HCT116 (cell line): ENCODE measurements at regions not wholly inside any gene's neighbourhood (a gene's known extent, or its start where the extent isn't known, plus 50 kb on each side); places are given as distances from the start of the nearest gene placed in this dataset.

Experiments used
- ATAC-seq: fragments of 200-7000 bp; cut with Tn5 transposase; 2 replicates; pipeline ENCODE4 v1.9.1; 2020; ENCODE audit warnings: mild to moderate bottlenecking, moderate library complexity
- BruUV-seq: library from RNA; stranded (reverse); fragments of 400-500 nt; replicated peaks from 2 replicates; lab custom pipeline; 2021; lab: Mats Ljungman, UMichigan
- CTCF ChIA-PET: fragments of 300-600 bp; sonication (Branson Sonifier 250); formaldehyde crosslinking; loops from one replicate; lab custom pipeline; 2021; ENCODE audit warnings: antibody characterized with exemption; lab: Charles Lee
- POLR2A ChIA-PET: fragments of 300-600, 350-600 bp; sonication (Branson Sonifier 250); formaldehyde crosslinking; loops from one replicate; lab custom pipeline; 2021; ENCODE audit warnings: antibody characterized with exemption; lab: Charles Lee
- RAD21 ChIA-PET, 2 experiments: fragments of 300-600 bp; sonication (Branson Sonifier 250); formaldehyde crosslinking; loops; one replicate each; lab custom pipeline; 2023; ENCODE audit warnings: low total read pairs in 2 of 2; ENCODE audit not compliant: uncharacterized antibody in 2 of 2, unreplicated experiment in 2 of 2, low non-redundant PET in 1 of 2; lab: Charles Lee
- DNase-seq: peaks from one replicate; pipeline ENCODE4 v3.0.0-alpha.2; 2010; ENCODE audit warnings: low read depth, low spot score
- H2AFZ ChIP-seq: fragments of 200-600 bp; shearing (Covaris generic), sonication (generic); 2 replicates; pipeline ENCODE4 v1.6.1; 2017; ENCODE audit warnings: low read depth, mixed run types, mixed read lengths, antibody characterized with exemption, low read length; ENCODE audit not compliant: poor library complexity, severe bottlenecking
- H3K27ac ChIP-seq: 2 replicates; pipeline ENCODE4 v1.5.1; 2012; ENCODE audit warnings: low read depth, low read length
- H3K27me3 ChIP-seq: fragments of 200-600 bp; sonication (generic); 2 replicates; pipeline ENCODE4 v1.6.1; 2016; ENCODE audit warnings: mixed run types, low read length, mixed read lengths; ENCODE audit not compliant: insufficient read depth
- H3K36me3 ChIP-seq, 2 experiments: fragments of 200-500 bp in 1 of 2; fragments of 200-600 bp in 1 of 2; sonication (Bioruptor generic) in 1 of 2; sonication (generic) in 1 of 2; 2 replicates each; pipeline versions ENCODE4 v1.5.1 to v1.6.1; 2014 to 2016; ENCODE audit warnings: low read length in 2 of 2, inconsistent platforms in 1 of 2, mixed read lengths in 1 of 2, mixed run types in 1 of 2; ENCODE audit not compliant: insufficient read depth in 2 of 2, control insufficient read depth in 1 of 2
- H3K4me1 ChIP-seq, 2 experiments: fragments of 200-600 bp in 1 of 2; sonication (generic) in 1 of 2; 2 replicates each; pipeline versions ENCODE4 v1.5.1 to v1.6.1; 2012 to 2017; ENCODE audit warnings: low read length in 2 of 2, inconsistent platforms in 1 of 2, mild to moderate bottlenecking in 1 of 2, mixed read lengths in 1 of 2, mixed run types in 1 of 2, moderate library complexity in 1 of 2; ENCODE audit not compliant: insufficient read depth in 2 of 2, control insufficient read depth in 1 of 2
- H3K4me2 ChIP-seq: fragments of 200-600 bp; sonication (generic); 2 replicates; pipeline ENCODE4 v1.6.1; 2017; ENCODE audit warnings: mixed run types, low read length, mixed read lengths
- H3K4me3 ChIP-seq, 2 experiments: fragments of 200-600 bp in 1 of 2; sonication (generic) in 1 of 2; replicated peaks in 1 of 2; 2 replicates each; pipeline ENCODE4 v1.5.1; 2011 to 2016; ENCODE audit warnings: low read length in 2 of 2, control low read depth in 1 of 2, low read depth in 1 of 2, mild to moderate bottlenecking in 1 of 2, mixed read lengths in 1 of 2, mixed run types in 1 of 2
- H3K79me2 ChIP-seq: fragments of 200-600 bp; sonication (generic); 2 replicates; pipeline ENCODE4 v1.6.1; 2017; ENCODE audit warnings: mild to moderate bottlenecking, mixed run types, low read length, moderate library complexity, mixed read lengths; ENCODE audit not compliant: insufficient read depth
- H3K9ac ChIP-seq: fragments of 200-600 bp; sonication (generic); 2 replicates; pipeline ENCODE4 v1.6.1; 2016; ENCODE audit warnings: low read length, mixed read lengths
- H3K9me2 ChIP-seq: fragments of 200-600 bp; sonication (generic), shearing (Covaris generic); 2 replicates; pipeline ENCODE4 v1.6.1; 2017; ENCODE audit warnings: mixed run types, mild to moderate bottlenecking, moderate library complexity; ENCODE audit not compliant: insufficient read depth
- H3K9me3 ChIP-seq, 2 experiments: fragments of 200-500 bp in 1 of 2; fragments of 200-600 bp in 1 of 2; sonication (Bioruptor generic) in 1 of 2; sonication (generic) in 1 of 2; 2 replicates each; pipeline ENCODE4 v1.6.1; 2014 to 2017; ENCODE audit warnings: low read length in 2 of 2, mixed read lengths in 2 of 2, inconsistent platforms in 1 of 2, low read depth in 1 of 2, mild to moderate bottlenecking in 1 of 2, mixed run types in 1 of 2, moderate library complexity in 1 of 2; ENCODE audit not compliant: control insufficient read depth in 1 of 2, insufficient read depth in 1 of 2
- H4K20me1 ChIP-seq: fragments of 200-600 bp; sonication (generic), shearing (Covaris generic); 2 replicates; pipeline ENCODE4 v1.6.1; 2017; ENCODE audit warnings: mixed run types, mild to moderate bottlenecking, moderate library complexity; ENCODE audit not compliant: insufficient read depth
- CBX3 ChIP-seq: IDR thresholded peaks from 2 replicates; pipeline ENCODE4 v1.6.1; 2012; ENCODE audit warnings: low read depth
- EGR1 ChIP-seq: IDR thresholded peaks from 2 replicates; pipeline ENCODE4 v1.6.1; 2012; ENCODE audit warnings: low read depth
- POLR2A ChIP-seq: IDR thresholded peaks from 2 replicates; pipeline ENCODE4 v1.7.0; 2011; ENCODE audit warnings: borderline replicate concordance; ENCODE audit not compliant: insufficient read depth, insufficient read length; ENCODE audit errors: extremely low read depth
- POLR2AphosphoS5 ChIP-seq: IDR thresholded peaks from 2 replicates; pipeline ENCODE4 v1.6.1; 2011; ENCODE audit warnings: mild to moderate bottlenecking, low read depth, low read length, moderate library complexity
- RAD21 ChIP-seq: IDR thresholded peaks from 2 replicates; pipeline ENCODE4 v1.6.1; 2012; ENCODE audit warnings: low read depth, mild to moderate bottlenecking
- SIN3A ChIP-seq: IDR thresholded peaks from 2 replicates; pipeline ENCODE4 v1.6.1; 2012; ENCODE audit warnings: low read depth
- SRF ChIP-seq: IDR thresholded peaks from 2 replicates; pipeline ENCODE4 v1.6.1; 2012; ENCODE audit warnings: low read depth
- YY1 ChIP-seq: IDR thresholded peaks from 2 replicates; pipeline ENCODE4 v1.6.1; 2011; ENCODE audit warnings: low read length, low read depth, moderate library complexity, mild to moderate bottlenecking; ENCODE audit not compliant: insufficient replicate concordance; ENCODE audit errors: extremely low read depth
- intact Hi-C: fragments of 100-400 bp; cut with micrococcal nuclease; formaldehyde crosslinking; loops from 2 replicates; pipeline ENCODE4 v1.10.0; 2022
- TF ChIP-seq, protein P1 (sequence below): IDR thresholded peaks from 2 replicates; pipeline ENCODE4 v1.6.1; 2012

DNA sequence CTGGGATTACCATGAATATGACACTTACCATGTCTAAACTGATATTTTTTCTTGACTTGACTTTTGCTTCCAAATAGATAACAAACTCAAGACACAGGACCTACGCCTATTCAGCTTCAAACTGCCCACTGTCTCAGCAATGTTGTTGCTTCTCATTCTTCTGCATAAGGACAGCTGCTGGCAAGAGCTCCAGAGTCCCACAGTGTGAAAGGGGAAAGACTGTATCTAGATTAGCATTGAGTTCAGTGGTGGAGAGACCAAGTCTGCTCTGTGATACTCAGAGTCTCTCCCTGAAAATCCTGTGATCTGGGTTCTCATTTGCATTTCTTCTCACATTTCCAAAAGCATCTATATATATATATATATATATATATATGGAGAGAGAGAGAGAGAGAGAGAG is 247.9 kb upstream of the NT5C1B start:
- Histone ChIP-seq H3K4me1 (no peaks in the 10 kb centered on the region), H3K9ac (no peak overlapping the region), H3K9me3 (no peaks in the 10 kb centered on the region), H3K79me2 (no peaks in the 10 kb centered on the region), H3K4me2 (no peak overlapping the region), H3K9me2 (no peaks in the 10 kb centered on the region), H4K20me1 (no peaks in the 10 kb centered on the region), H3K27me3 (peaks cover 4% of the 10 kb centered on the region; the same call in 1 of the 2 replicates), H2AFZ (no peak overlapping the region), H3K4me3 (no peak overlapping the region), H3K27ac (no peak overlapping the region), H3K36me3 (no peaks in the 10 kb centered on the region)
- BruUV-seq, result no TSS peak
- intact Hi-C loops, result no loop called here
- POLR2A ChIA-PET, result no interaction called here
- DNase-seq, result no peak
- TF ChIP-seq RAD21 (no peak), POLR2AphosphoS5 (no peak), YY1 (no peak), SRF (no peak), POLR2A (no peak), EGR1 (no peak)
- RAD21 ChIA-PET, result no interaction called here
- CTCF ChIA-PET, result no interaction called here
- ATAC-seq, result no peak

DNA sequence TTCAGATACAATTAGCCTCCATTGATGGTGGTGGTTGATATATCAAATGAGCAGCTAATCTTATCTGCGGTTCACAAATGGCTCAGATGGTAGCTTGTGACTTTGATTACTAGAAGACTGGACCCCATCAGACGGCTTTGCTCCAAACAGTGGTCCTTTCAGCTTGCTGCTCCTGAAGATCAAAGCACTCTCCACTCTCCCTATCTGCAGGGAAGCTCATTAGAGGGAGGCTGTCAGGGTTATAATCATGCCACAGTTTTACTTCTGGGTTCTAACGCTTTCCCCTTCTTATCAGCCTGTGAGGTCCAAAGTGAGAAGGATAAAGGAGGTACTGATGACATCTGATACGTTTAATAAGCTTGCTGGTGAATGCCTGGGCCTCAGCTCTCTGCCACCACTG is 247.1 kb upstream of the NT5C1B start:
- no peaks in the 10 kb centered on the region for H3K36me3 ChIP-seq
- no peak overlapping the region for H2AFZ ChIP-seq
- H3K4me3 ChIP-seq, result no peak overlapping the region
- no TSS peak for BruUV-seq
- CTCF ChIA-PET, result interaction anchor here (2.0 kb wide), 1 partner anchor 12 kb away, joined by 6 read pairs; no protein-coding TSS in a partner anchor
- DNase-seq, result no peak
- TF ChIP-seq, protein P1, sequence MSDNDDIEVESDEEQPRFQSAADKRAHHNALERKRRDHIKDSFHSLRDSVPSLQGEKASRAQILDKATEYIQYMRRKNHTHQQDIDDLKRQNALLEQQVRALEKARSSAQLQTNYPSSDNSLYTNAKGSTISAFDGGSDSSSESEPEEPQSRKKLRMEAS, result no peak
- TF ChIP-seq RAD21 (no peak), CBX3 (no peak), YY1 (no peak), SIN3A (no peak)
- no peak overlapping the region for H3K9ac ChIP-seq
- H3K9me2 ChIP-seq, result no peaks in the 10 kb centered on the region
- POLR2A ChIA-PET, result no interaction called here
- no peak for ATAC-seq
- H3K4me2 ChIP-seq, result no peak overlapping the region
- RAD21 ChIA-PET, result no interaction called here
- no peaks in the 10 kb centered on the region for H3K4me1 ChIP-seq
- no peaks in the 10 kb centered on the region for H3K79me2 ChIP-seq
- no peaks in the 10 kb centered on the region for H4K20me1 ChIP-seq
- H3K27ac ChIP-seq, result no peak overlapping the region
- H3K9me3 ChIP-seq, result no peaks in the 10 kb centered on the region
- peaks cover 4% of the 10 kb centered on the region; the same call in 1 of the 2 replicates for H3K27me3 ChIP-seq
- intact Hi-C loops, result no loop called here
